Gastroesophageal sphincter (tissue), 3 donors: ENCODE measurements at regions not wholly inside any gene's neighbourhood (a gene's known extent, or its start where the extent isn't known, plus 50 kb on each side); places are given as distances from the start of the nearest gene placed in this dataset.

ENCODE experiments used
- POLR2A ChIP-seq, 2 donors: fragments of 450-650 bp; IDR thresholded peaks; one replicate each; pipeline ENCODE4 v1.6.1; 2017; ENCODE audit warnings: antibody characterized with exemption in 2 of 2, mild to moderate bottlenecking in 2 of 2, moderate library complexity in 1 of 2
- TF ChIP-seq, protein P1 (sequence below), 4 experiments: fragments of 200-600 bp in 2 of 4; fragments of 450-650 bp in 2 of 4; sonication (generic) in 1 of 4; IDR thresholded peaks; one replicate each; pipeline ENCODE4 v1.5.1; 2017 to 2019; ENCODE audit warnings: antibody characterized with exemption in 4 of 4, mild to moderate bottlenecking in 2 of 4, moderate library complexity in 2 of 4

- TF ChIP-seq, protein P1, sequence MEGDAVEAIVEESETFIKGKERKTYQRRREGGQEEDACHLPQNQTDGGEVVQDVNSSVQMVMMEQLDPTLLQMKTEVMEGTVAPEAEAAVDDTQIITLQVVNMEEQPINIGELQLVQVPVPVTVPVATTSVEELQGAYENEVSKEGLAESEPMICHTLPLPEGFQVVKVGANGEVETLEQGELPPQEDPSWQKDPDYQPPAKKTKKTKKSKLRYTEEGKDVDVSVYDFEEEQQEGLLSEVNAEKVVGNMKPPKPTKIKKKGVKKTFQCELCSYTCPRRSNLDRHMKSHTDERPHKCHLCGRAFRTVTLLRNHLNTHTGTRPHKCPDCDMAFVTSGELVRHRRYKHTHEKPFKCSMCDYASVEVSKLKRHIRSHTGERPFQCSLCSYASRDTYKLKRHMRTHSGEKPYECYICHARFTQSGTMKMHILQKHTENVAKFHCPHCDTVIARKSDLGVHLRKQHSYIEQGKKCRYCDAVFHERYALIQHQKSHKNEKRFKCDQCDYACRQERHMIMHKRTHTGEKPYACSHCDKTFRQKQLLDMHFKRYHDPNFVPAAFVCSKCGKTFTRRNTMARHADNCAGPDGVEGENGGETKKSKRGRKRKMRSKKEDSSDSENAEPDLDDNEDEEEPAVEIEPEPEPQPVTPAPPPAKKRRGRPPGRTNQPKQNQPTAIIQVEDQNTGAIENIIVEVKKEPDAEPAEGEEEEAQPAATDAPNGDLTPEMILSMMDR (IDR thresholded peaks at IDR 0.05), result no peak
- no peak for TF ChIP-seq POLR2A (IDR thresholded peaks at IDR 0.05)
These were observed 316.1 kb downstream of the SFMBT2 start for GRCh38 chr10:7094781-7095180.
